ENCODE measurements at regions not wholly inside any gene's neighbourhood (a gene's known extent, or its start where the extent isn't known, plus 50 kb on each side); places are given as distances from the start of the nearest gene placed in this dataset.

- Histone ChIP-seq H3K36me3 (no peaks in the 10 kb centered on the region), H3K9me3 (no peaks in the 10 kb centered on the region), H3K4me1 (no peaks in the 10 kb centered on the region), H3K27ac (no peak overlapping the region), H3K4me3 (no peak overlapping the region), H3K27me3 (no peaks in the 10 kb centered on the region)
- no peak for TF ChIP-seq CTCF (IDR thresholded peaks at IDR 0.05)
- DNase-seq (ENCODE audit: low spot score in 2 of 2) = no peak
- intact Hi-C loops (cut with DNase I) = no loop called here
These were observed 170.5 kb downstream of the NDUFA12 start for GRCh38 chr12:94832780-94833681.

DNA sequence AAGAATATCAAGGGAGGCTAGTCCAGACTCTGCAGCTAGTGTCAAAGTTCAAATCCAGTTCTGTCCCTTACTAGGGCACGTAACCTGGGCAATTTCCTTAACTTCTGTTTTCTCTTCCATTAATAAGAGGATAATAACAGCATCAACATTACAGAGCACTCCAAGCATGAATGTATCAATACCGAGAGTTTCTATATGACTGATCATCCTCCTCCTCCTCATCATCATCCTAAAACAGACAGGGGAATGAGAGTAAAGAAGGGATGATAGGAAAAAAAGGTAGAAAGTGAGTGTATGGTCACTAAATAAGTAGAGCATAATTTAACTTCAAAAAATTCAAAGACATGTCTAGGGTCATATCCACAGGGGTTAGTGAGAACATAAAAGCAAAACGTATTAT, 171.4 kb downstream of the NDUFA12 start:
- H3K27ac ChIP-seq = no peak overlapping the region
- intact Hi-C loops (cut with DNase I) = no loop called here
- H3K36me3 ChIP-seq = no peaks in the 10 kb centered on the region
- no peak overlapping the region for H3K4me3 ChIP-seq
- H3K4me1 ChIP-seq = no peaks in the 10 kb centered on the region
- H3K9me3 ChIP-seq = no peaks in the 10 kb centered on the region
- no peaks in the 10 kb centered on the region for H3K27me3 ChIP-seq
- no peak for DNase-seq (ENCODE audit: low spot score in 2 of 2)
- TF ChIP-seq CTCF (IDR thresholded peaks at IDR 0.05) = no peak

GRCh38 chr12:94831081-94831751, 172.3 kb downstream of the NDUFA12 start:
- Histone ChIP-seq H3K4me1 (no peaks in the 10 kb centered on the region), H3K9me3 (no peaks in the 10 kb centered on the region), H3K27me3 (no peaks in the 10 kb centered on the region), H3K36me3 (no peaks in the 10 kb centered on the region), H3K4me3 (no peak overlapping the region), H3K27ac (no peak overlapping the region)
- intact Hi-C loops (cut with DNase I) = no loop called here
- TF ChIP-seq CTCF (IDR thresholded peaks at IDR 0.05) = no peak
- no peak for DNase-seq (ENCODE audit: low spot score in 2 of 2)

DNA sequence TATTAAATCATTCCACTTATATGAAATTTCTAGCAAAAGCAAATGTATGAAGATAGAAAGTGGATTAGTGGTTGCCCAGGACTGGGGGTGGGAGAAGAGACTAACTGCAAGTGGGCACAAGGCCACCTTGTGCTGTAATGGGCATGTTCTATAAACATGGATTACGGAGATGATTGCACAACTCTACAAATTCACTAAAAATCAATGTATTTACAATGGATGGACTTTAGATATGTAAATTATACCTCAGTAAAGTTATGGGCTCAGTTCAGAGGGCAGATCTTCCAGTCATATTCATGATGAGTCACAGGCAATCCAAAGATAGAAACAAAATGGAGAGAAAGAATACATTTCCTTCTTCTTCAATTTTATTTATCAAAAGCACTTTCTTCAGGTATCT, 173.9 kb downstream of the NDUFA12 start:
- no peaks in the 10 kb centered on the region for H3K9me3 ChIP-seq
- intact Hi-C loops (cut with DNase I) = no loop called here
- no peaks in the 10 kb centered on the region for H3K4me1 ChIP-seq
- H3K4me3 ChIP-seq = no peak overlapping the region
- no peak for TF ChIP-seq CTCF (IDR thresholded peaks at IDR 0.05)
- H3K36me3 ChIP-seq = no peaks in the 10 kb centered on the region
- no peaks in the 10 kb centered on the region for H3K27me3 ChIP-seq
- H3K27ac ChIP-seq = no peak overlapping the region
- no peak for DNase-seq (ENCODE audit: low spot score in 2 of 2)

- intact Hi-C loops (cut with DNase I) = no loop called here
- DNase-seq (ENCODE audit: low spot score in 2 of 2) = no peak
- H3K4me3 ChIP-seq = no peak overlapping the region
These were observed 168.7 kb upstream of the TMCC3 start for GRCh38 chr12:94819011-94819410.

More at GRCh38 chr12:94819011-94819410, 168.7 kb upstream of the TMCC3 start:
- H3K27ac ChIP-seq = no peak overlapping the region
- no peaks in the 10 kb centered on the region for H3K4me1 ChIP-seq
- TF ChIP-seq CTCF (IDR thresholded peaks at IDR 0.05) = no peak
- no peaks in the 10 kb centered on the region for H3K36me3 ChIP-seq
- H3K27me3 ChIP-seq = no peaks in the 10 kb centered on the region
- H3K9me3 ChIP-seq = peaks cover under 1 to 8% of the 10 kb centered on the region in 2 donors

Data from ascending aorta (tissue), 2 donors.